H9 (cell line): ENCODE measurements at regions not wholly inside any gene's neighbourhood (a gene's known extent, or its start where the extent isn't known, plus 50 kb on each side); places are given as distances from the start of the nearest gene placed in this dataset.

Experiments used
- DNase-seq: peaks from one replicate; pipeline ENCODE4 v3.0.0-alpha.2; 2017
- H2AFZ ChIP-seq: one replicate; pipeline ENCODE4 v1.6.1; 2013; ENCODE audit warnings: mild to moderate bottlenecking, low read length, control low read depth, moderate library complexity
- H2AK5ac ChIP-seq: 2 replicates; pipeline ENCODE4 v1.6.1; 2013; ENCODE audit warnings: low read length, control low read depth, mixed read lengths; ENCODE audit not compliant: insufficient read length
- H2BK120ac ChIP-seq: one replicate; pipeline ENCODE4 v1.6.1; 2013; ENCODE audit warnings: low read depth, mild to moderate bottlenecking, low read length, control low read depth, inconsistent platforms; ENCODE audit not compliant: poor library complexity, severe bottlenecking
- H2BK12ac ChIP-seq: 2 replicates; pipeline ENCODE4 v1.6.1; 2013; ENCODE audit warnings: low read length, control low read depth, mixed read lengths, low read depth; ENCODE audit not compliant: insufficient read length
- H2BK15ac ChIP-seq: 2 replicates; pipeline ENCODE4 v1.6.1; 2013; ENCODE audit warnings: low read depth, low read length, control low read depth
- H2BK20ac ChIP-seq: one replicate; pipeline ENCODE4 v1.6.1; 2013; ENCODE audit warnings: low read depth, mild to moderate bottlenecking, low read length, control low read depth, inconsistent platforms; ENCODE audit not compliant: poor library complexity, severe bottlenecking
- H2BK5ac ChIP-seq: 2 replicates; pipeline ENCODE4 v1.6.1; 2013; ENCODE audit warnings: low read length, control low read depth, mixed read lengths; ENCODE audit not compliant: insufficient read length
- H3K14ac ChIP-seq: 2 replicates; pipeline ENCODE4 v1.6.1; 2013; ENCODE audit warnings: low read length, control low read depth; ENCODE audit not compliant: insufficient read depth
- H3K18ac ChIP-seq: 2 replicates; pipeline ENCODE4 v1.6.1; 2013; ENCODE audit warnings: low read depth, mild to moderate bottlenecking, mixed read lengths, low read length, control low read depth; ENCODE audit not compliant: insufficient read length
- H3K23ac ChIP-seq: 2 replicates; pipeline ENCODE4 v1.6.1; 2013; ENCODE audit warnings: low read length, control low read depth, mixed read lengths, low read depth; ENCODE audit not compliant: insufficient read length
- H3K23me2 ChIP-seq: 2 replicates; pipeline ENCODE4 v1.6.1; 2013; ENCODE audit warnings: low read depth, mild to moderate bottlenecking, mixed read lengths, low read length, control low read depth; ENCODE audit not compliant: insufficient read length, poor library complexity, severe bottlenecking
- H3K27ac ChIP-seq: 2 replicates; pipeline ENCODE4 v1.5.1; 2013; ENCODE audit warnings: low read length, control low read depth, mixed read lengths, low read depth; ENCODE audit not compliant: insufficient read length
- H3K27me3 ChIP-seq: 2 replicates; pipeline ENCODE4 v1.6.1; 2013; ENCODE audit warnings: low read length, control low read depth, inconsistent platforms; ENCODE audit not compliant: insufficient read depth
- H3K4ac ChIP-seq: 2 replicates; pipeline ENCODE4 v1.6.1; 2013; ENCODE audit warnings: low read depth, mild to moderate bottlenecking, control low read depth, inconsistent platforms, low read length, moderate library complexity
- H3K4me1 ChIP-seq: 2 replicates; pipeline ENCODE4 v1.6.1; 2013; ENCODE audit warnings: low read length, control low read depth, inconsistent platforms; ENCODE audit not compliant: insufficient read depth
- H3K4me2 ChIP-seq: 2 replicates; pipeline ENCODE4 v1.6.1; 2013; ENCODE audit warnings: low read length, control low read depth, mixed read lengths; ENCODE audit not compliant: insufficient read length, insufficient read depth
- H3K56ac ChIP-seq: 2 replicates; pipeline ENCODE4 v1.6.1; 2013; ENCODE audit warnings: low read depth, mild to moderate bottlenecking, mixed read lengths, low read length, control low read depth; ENCODE audit not compliant: insufficient read length
- H3K79me1 ChIP-seq: 2 replicates; pipeline ENCODE4 v1.6.1; 2013; ENCODE audit warnings: low read depth, mild to moderate bottlenecking, moderate library complexity, low read length, control low read depth, inconsistent platforms; ENCODE audit not compliant: insufficient read depth, poor library complexity, severe bottlenecking
- H3K79me2 ChIP-seq: 2 replicates; pipeline ENCODE4 v1.6.1; 2013; ENCODE audit warnings: low read length, control low read depth, inconsistent platforms; ENCODE audit not compliant: insufficient read depth
- H3K9ac ChIP-seq: 2 replicates; pipeline ENCODE4 v1.6.1; 2013; ENCODE audit warnings: low read length, control low read depth, mixed read lengths; ENCODE audit not compliant: insufficient read length; ENCODE audit errors: extremely low read depth
- H3K9me3 ChIP-seq: one replicate; pipeline ENCODE4 v1.6.1; 2013; ENCODE audit warnings: low read depth, low read length, inconsistent platforms; ENCODE audit not compliant: control insufficient read depth
- H3T11ph ChIP-seq: one replicate; pipeline ENCODE4 v1.6.1; 2013; ENCODE audit warnings: mild to moderate bottlenecking, low read length, control low read depth, inconsistent platforms
- H4K20me1 ChIP-seq: one replicate; pipeline ENCODE4 v1.6.1; 2013; ENCODE audit not compliant: control insufficient read depth, insufficient read length, insufficient read depth
- H4K5ac ChIP-seq: 2 replicates; pipeline ENCODE4 v1.6.1; 2013; ENCODE audit warnings: low read depth, mild to moderate bottlenecking, mixed read lengths, low read length, control low read depth; ENCODE audit not compliant: insufficient read length
- H4K8ac ChIP-seq: replicated peaks from 2 replicates; pipeline ENCODE4 v1.6.1; 2013; ENCODE audit warnings: low read length, control low read depth, mixed read lengths, low read depth; ENCODE audit not compliant: insufficient read length
- H4K91ac ChIP-seq: 2 replicates; pipeline ENCODE4 v1.6.1; 2013; ENCODE audit warnings: low read depth, mild to moderate bottlenecking, moderate library complexity, mixed read lengths, low read length, control low read depth; ENCODE audit not compliant: insufficient read length
- H3K27ac Mint-ChIP-seq, 3 experiments: 2 replicates in 2 of 3; 3 replicates in 1 of 3; pipeline ENCODE4 v1.8.0; 2020 to 2021; ENCODE audit warnings: mixed read lengths in 3 of 3, mild to moderate bottlenecking in 1 of 3, moderate library complexity in 1 of 3
- H3K27me3 Mint-ChIP-seq: 2 replicates; pipeline ENCODE4 v1.8.0; 2021; ENCODE audit warnings: low read depth, mild to moderate bottlenecking, moderate library complexity, mixed read lengths
- H3K36me3 Mint-ChIP-seq, 3 experiments: 2 replicates in 2 of 3; 3 replicates in 1 of 3; pipeline ENCODE4 v1.8.0; 2020 to 2021; ENCODE audit warnings: low read depth in 3 of 3, mixed read lengths in 3 of 3; ENCODE audit not compliant: insufficient read depth in 1 of 3
- H3K4me1 Mint-ChIP-seq, 2 experiments: 2 replicates each; pipeline ENCODE4 v1.8.0; 2020; ENCODE audit warnings: mixed read lengths in 2 of 2
- H3K4me3 Mint-ChIP-seq, 2 experiments: 2 replicates in 1 of 2; 3 replicates in 1 of 2; pipeline ENCODE4 v1.8.0; 2020 to 2021; ENCODE audit warnings: mild to moderate bottlenecking in 2 of 2, mixed read lengths in 2 of 2, moderate library complexity in 1 of 2
- H3K9me3 Mint-ChIP-seq, 2 experiments: 2 replicates in 1 of 2; 3 replicates in 1 of 2; pipeline ENCODE4 v1.8.0; 2020; ENCODE audit warnings: mild to moderate bottlenecking in 2 of 2, mixed read lengths in 2 of 2, moderate library complexity in 1 of 2
- WGBS: extraction: QIAGEN DNeasy Blood & Tissue Kit; methylation state at CpG from one replicate; pipeline ENCODE4 v1.1.7; 2013; ENCODE audit warnings: missing lambda C conversion rate, low lambda C conversion rate, mixed read lengths; ENCODE audit not compliant: insufficient read length; ENCODE audit errors: extremely low coverage; 5-methylcytosine and 5-hydroxymethylcytosine counted together
- TF ChIP-seq, protein P1 (sequence below): fragments of 200-600 bp; sonication (generic); conservative IDR thresholded peaks from 3 replicates; pipeline ENCODE4 v1.8.0; 2021; ENCODE audit warnings: antibody characterized with exemption, mild to moderate bottlenecking

DNA sequence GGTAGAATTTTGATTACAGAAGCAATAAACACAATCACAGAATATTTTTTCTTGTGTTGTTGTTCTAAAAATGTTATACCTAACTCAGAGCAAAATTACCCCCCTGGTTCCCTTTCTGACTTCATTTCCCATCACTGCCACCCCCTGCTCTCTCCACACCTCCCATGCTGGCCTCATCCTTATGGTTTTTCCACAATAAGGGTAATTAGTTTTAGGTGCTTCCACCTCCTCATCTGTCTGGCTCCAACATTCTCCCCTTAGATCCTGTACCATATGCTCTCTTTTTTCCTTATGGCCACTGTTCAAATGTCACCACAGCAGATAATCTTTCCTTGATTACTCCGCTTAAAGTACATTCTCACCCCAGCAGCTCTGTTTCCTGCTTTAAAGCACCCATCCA lies 2208.6 kb downstream of the MRPL39 start:
- no peaks in the 10 kb centered on the region for H3K27me3 ChIP-seq
- no peak overlapping the region for H2BK12ac ChIP-seq
- H2BK5ac ChIP-seq, result no peak overlapping the region
- WGBS, result no CpG with 5 or more reads among the region's 1 CpG
- no peak for DNase-seq
- Mint-ChIP-seq H3K36me3 (no peaks in the 10 kb centered on the region), H3K4me1 (peaks cover 0 to 10% of the 10 kb centered on the region in 2 experiments; a peak in 3 of 4 replicates), H3K27ac (no peak overlapping the region), H3K4me3 (no peak overlapping the region), H3K9me3 (no peaks in the 10 kb centered on the region), H3K27me3 (no peaks in the 10 kb centered on the region)
- H3K79me1 ChIP-seq, result no peaks in the 10 kb centered on the region
- H4K8ac ChIP-seq, result no peak overlapping the region
- H2BK120ac ChIP-seq, result no peak overlapping the region
- H3K23ac ChIP-seq, result no peak overlapping the region
- H3K4me2 ChIP-seq, result no peak overlapping the region
- no peak overlapping the region for H2BK15ac ChIP-seq
- H2AK5ac ChIP-seq, result no peak overlapping the region
- H3T11ph ChIP-seq, result no peak overlapping the region
- H2BK20ac ChIP-seq, result no peak overlapping the region
- H2AFZ ChIP-seq, result no peak overlapping the region
- H4K20me1 ChIP-seq, result no peaks in the 10 kb centered on the region
- H3K4me1 ChIP-seq, result no peaks in the 10 kb centered on the region; the same call in 1 of the 2 replicates
- H4K91ac ChIP-seq, result no peak overlapping the region
- no peaks in the 10 kb centered on the region for H3K9me3 ChIP-seq
- no peak overlapping the region for H3K56ac ChIP-seq
- H3K9ac ChIP-seq, result no peak overlapping the region
- H3K4ac ChIP-seq, result no peak overlapping the region
- no peaks in the 10 kb centered on the region for H3K79me2 ChIP-seq
- no peaks in the 10 kb centered on the region for H3K23me2 ChIP-seq
- H3K27ac ChIP-seq, result no peak overlapping the region
- no peak overlapping the region for H4K5ac ChIP-seq
- H3K14ac ChIP-seq, result no peak overlapping the region
- no peak overlapping the region for H3K18ac ChIP-seq
- TF ChIP-seq, protein P1, sequence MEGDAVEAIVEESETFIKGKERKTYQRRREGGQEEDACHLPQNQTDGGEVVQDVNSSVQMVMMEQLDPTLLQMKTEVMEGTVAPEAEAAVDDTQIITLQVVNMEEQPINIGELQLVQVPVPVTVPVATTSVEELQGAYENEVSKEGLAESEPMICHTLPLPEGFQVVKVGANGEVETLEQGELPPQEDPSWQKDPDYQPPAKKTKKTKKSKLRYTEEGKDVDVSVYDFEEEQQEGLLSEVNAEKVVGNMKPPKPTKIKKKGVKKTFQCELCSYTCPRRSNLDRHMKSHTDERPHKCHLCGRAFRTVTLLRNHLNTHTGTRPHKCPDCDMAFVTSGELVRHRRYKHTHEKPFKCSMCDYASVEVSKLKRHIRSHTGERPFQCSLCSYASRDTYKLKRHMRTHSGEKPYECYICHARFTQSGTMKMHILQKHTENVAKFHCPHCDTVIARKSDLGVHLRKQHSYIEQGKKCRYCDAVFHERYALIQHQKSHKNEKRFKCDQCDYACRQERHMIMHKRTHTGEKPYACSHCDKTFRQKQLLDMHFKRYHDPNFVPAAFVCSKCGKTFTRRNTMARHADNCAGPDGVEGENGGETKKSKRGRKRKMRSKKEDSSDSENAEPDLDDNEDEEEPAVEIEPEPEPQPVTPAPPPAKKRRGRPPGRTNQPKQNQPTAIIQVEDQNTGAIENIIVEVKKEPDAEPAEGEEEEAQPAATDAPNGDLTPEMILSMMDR, result no peak
